ENCODE measurements at regions not wholly inside any gene's neighbourhood (a gene's known extent, or its start where the extent isn't known, plus 50 kb on each side); places are given as distances from the start of the nearest gene placed in this dataset.

DNA sequence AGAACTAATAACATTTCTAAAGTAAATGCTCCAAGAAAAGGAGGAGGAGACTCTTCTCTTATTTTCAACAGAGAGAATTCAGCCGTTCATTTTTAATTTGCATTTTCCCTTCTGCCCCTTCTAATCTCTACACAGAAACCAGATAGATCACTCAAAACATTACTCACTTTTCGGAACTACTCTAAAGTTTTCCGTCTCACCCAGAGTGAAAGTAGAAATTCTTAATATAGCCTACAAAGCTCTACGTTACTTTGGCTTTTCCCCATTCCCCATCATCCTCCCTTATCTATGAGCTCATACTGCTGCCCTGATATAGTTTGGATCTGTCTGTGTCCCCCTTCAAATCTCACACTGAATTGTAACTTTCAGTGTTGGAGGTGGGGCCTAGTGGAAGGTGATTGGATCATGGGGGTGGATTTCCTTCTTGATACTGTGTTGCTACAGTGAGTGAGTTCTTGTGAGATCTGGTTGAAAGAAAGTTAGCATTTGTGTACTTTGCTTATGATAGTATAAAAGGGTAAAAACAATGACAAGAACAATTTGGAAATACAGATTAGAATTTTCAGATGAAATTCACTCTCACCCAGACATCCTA, 188.2 kb downstream of the AMY1C start:
- 42 to 43% methylated on average over 4 of the region's 4 CpGs for WGBS, 2 donors
- no peaks in the 10 kb centered on the region for H3K36me3 ChIP-seq (ENCODE audit: low read depth, missing control alignments)
- H3K4me1 ChIP-seq: no peaks in the 10 kb centered on the region
- TF ChIP-seq, protein P1, sequence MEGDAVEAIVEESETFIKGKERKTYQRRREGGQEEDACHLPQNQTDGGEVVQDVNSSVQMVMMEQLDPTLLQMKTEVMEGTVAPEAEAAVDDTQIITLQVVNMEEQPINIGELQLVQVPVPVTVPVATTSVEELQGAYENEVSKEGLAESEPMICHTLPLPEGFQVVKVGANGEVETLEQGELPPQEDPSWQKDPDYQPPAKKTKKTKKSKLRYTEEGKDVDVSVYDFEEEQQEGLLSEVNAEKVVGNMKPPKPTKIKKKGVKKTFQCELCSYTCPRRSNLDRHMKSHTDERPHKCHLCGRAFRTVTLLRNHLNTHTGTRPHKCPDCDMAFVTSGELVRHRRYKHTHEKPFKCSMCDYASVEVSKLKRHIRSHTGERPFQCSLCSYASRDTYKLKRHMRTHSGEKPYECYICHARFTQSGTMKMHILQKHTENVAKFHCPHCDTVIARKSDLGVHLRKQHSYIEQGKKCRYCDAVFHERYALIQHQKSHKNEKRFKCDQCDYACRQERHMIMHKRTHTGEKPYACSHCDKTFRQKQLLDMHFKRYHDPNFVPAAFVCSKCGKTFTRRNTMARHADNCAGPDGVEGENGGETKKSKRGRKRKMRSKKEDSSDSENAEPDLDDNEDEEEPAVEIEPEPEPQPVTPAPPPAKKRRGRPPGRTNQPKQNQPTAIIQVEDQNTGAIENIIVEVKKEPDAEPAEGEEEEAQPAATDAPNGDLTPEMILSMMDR (IDR thresholded peaks at IDR 0.05): no peak
- TF ChIP-seq POLR2A (IDR thresholded peaks at IDR 0.05): no peak
- no peak overlapping the region for H3K27ac ChIP-seq
- intact Hi-C loops (cut with DNase I; ENCODE audit: low total_unique reads): no loop called here
- peak; percentile 33 for DNase-seq
- H3K27me3 ChIP-seq: no peaks in the 10 kb centered on the region
- H3K9me3 ChIP-seq: no peaks in the 10 kb centered on the region
- H3K4me3 ChIP-seq: no peak overlapping the region

DNA sequence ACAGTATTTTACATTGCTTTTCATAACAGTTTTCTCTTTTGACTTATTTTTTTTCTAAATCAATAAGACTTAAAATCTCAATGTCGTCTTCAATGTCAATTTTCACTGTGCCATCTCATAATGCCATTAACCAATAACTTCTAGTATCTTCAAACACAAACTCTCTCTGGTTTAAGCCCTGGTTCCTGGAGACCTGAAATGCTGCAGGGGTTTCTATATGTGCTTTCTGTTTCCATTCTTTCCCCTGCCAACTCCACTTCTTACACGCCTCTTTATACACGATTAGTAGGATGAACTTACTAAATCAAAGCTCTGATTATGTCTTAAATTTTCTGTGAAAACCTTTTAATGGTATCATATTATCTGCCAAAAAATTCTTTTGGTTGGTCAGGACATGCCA, 191.4 kb downstream of the AMY1C start:
- WGBS, 2 donors: 37 to 43% methylated on average over 3 of the region's 3 CpGs
- Histone ChIP-seq H3K27ac (no peak overlapping the region), H3K9me3 (no peaks in the 10 kb centered on the region), H3K4me1 (no peaks in the 10 kb centered on the region), H3K36me3 (ENCODE audit: low read depth, missing control alignments) (no peaks in the 10 kb centered on the region), H3K4me3 (no peak overlapping the region), H3K27me3 (no peaks in the 10 kb centered on the region)
- no peak for TF ChIP-seq POLR2A (IDR thresholded peaks at IDR 0.05)
- TF ChIP-seq, protein P1 (IDR thresholded peaks at IDR 0.05): no peak
- no peak for DNase-seq
- intact Hi-C loops (cut with DNase I; ENCODE audit: low total_unique reads): no loop called here

DNA sequence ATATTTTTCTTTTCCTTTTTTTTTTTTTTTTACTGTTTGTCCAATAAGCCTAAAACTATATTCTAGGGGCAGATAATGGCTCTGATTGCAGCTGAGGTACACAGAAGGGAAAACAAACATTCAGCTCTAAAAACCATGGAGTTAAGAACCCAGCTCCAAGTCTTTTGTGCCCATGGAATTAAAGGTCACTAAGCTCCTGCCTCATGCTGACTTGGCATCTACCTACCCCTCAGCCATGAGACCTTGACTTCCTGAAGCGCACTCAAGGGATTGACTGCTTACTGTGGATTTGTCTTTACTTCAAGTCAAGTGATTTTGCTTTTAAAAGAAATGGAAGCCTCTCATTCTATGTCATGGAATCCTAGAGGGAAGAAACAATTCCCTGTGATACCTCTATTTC, 192.3 kb downstream of the AMY1C start:
- no peaks in the 10 kb centered on the region for H3K36me3 ChIP-seq (ENCODE audit: low read depth, missing control alignments)
- no peak overlapping the region for H3K4me3 ChIP-seq
- intact Hi-C loops (cut with DNase I; ENCODE audit: low total_unique reads): no loop called here
- H3K27me3 ChIP-seq: no peaks in the 10 kb centered on the region
- H3K27ac ChIP-seq: no peak overlapping the region
- WGBS, 2 donors: 89 to 92% methylated on average over 1 of the region's 1 CpG
- DNase-seq: no peak
- no peaks in the 10 kb centered on the region for H3K9me3 ChIP-seq
- H3K4me1 ChIP-seq: no peaks in the 10 kb centered on the region
- TF ChIP-seq POLR2A (IDR thresholded peaks at IDR 0.05): no peak
- TF ChIP-seq, protein P1 (IDR thresholded peaks at IDR 0.05): no peak

DNA sequence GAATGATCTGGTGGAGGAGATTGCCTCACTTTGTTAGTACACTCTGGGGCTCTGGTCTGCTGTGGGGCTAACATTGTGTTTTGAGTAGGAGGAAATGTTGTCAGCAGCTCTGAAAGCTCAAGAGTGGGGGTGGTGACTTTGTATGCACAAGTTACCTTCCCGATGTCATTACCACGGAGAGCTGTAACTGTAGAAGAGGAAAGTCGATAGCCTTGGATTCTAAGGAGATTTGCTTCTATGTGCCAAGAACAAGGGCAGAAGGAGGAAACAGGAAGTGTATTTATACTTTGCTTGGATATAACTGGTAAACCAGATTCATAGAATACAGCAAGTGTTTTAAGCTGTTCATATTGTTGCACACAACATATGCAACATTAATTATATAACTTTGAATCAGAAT, 196.1 kb downstream of the AMY1C start:
- WGBS, 2 donors: 47 to 61% methylated on average over 3 of the region's 3 CpGs
- H3K4me3 ChIP-seq: no peak overlapping the region
- H3K27me3 ChIP-seq: no peaks in the 10 kb centered on the region

DNA sequence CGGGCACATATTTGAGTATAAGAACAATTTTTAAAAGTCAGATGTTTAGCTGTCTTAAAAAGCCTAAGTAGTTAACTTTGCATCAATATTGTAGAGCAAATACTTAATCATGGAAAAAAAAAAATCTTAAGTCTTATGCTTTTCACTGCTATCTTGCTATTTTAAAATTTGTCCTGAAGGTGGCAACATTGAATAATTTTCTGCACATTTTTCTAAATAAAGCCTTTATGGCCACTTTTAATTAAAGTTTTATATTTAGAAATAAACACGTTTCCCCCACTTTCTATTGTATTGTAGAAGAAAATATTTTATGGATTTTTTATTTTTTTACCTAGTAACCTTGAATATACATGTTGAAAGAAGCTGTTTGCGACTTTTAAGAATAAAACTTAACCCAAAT, 198.8 kb downstream of the AMY1C start:
- no peak for DNase-seq
- Histone ChIP-seq H3K9me3 (no peaks in the 10 kb centered on the region), H3K4me1 (no peaks in the 10 kb centered on the region), H3K36me3 (ENCODE audit: low read depth, missing control alignments) (no peaks in the 10 kb centered on the region), H3K27me3 (no peaks in the 10 kb centered on the region), H3K27ac (no peak overlapping the region), H3K4me3 (no peak overlapping the region)
- intact Hi-C loops (cut with DNase I; ENCODE audit: low total_unique reads): no loop called here
- no peak for TF ChIP-seq POLR2A (IDR thresholded peaks at IDR 0.05)
- TF ChIP-seq, protein P1 (IDR thresholded peaks at IDR 0.05): no peak
- WGBS, 2 donors: 52 to 60% methylated on average over 3 of the region's 3 CpGs

More for the DNA sequence above, 196.1 kb downstream of the AMY1C start:
- Histone ChIP-seq H3K36me3 (ENCODE audit: low read depth, missing control alignments) (no peaks in the 10 kb centered on the region), H3K9me3 (no peaks in the 10 kb centered on the region), H3K27ac (no peak overlapping the region), H3K4me1 (no peaks in the 10 kb centered on the region)
- intact Hi-C loops (cut with DNase I; ENCODE audit: low total_unique reads): no loop called here
- DNase-seq: no peak
- no peak for TF ChIP-seq POLR2A (IDR thresholded peaks at IDR 0.05)
- TF ChIP-seq, protein P1 (IDR thresholded peaks at IDR 0.05): no peak

Measured in testis (tissue), 2 donors.